SK-MEL-5 (cell line): ENCODE measurements at regions not wholly inside any gene's neighbourhood (a gene's known extent, or its start where the extent isn't known, plus 50 kb on each side); places are given as distances from the start of the nearest gene placed in this dataset.
"Not testable (repeated sequence)": the region's sequence is repeated elsewhere in the genome, so short reads cannot be mapped to it uniquely, and the experiment has no call there.

Experiments used
- DNase-seq: peaks from one replicate; pipeline ENCODE4 v3.0.0-alpha.2; 2016; ENCODE audit warnings: low read depth, low spot score
- in situ Hi-C: cut with HindIII; loops from 2 replicates; pipeline ENCODE4 v1.10.0; 2016; ENCODE audit warnings: low sequenced_read_pairs, high pct_unique_total_duplicates, low pct_unique_long_range_greater_than_20kb

- no peak for DNase-seq
- in situ Hi-C loops, result no loop called here
These were observed 62.6 kb downstream of the DUSP6 start for GRCh38 chr12:89289720-89290119.

- in situ Hi-C loops, result no loop called here
- DNase-seq, result no peak
These were observed 63.3 kb downstream of the DUSP6 start for GRCh38 chr12:89288959-89289358.

- DNase-seq, result no peak
- in situ Hi-C loops, result no loop called here
These were observed 65.8 kb downstream of the DUSP6 start for GRCh38 chr12:89286501-89286900.

GRCh38 chr12:89281539-89281867 is 70.8 kb downstream of the DUSP6 start:
- no peak for DNase-seq
- in situ Hi-C loops, result no loop called here

- DNase-seq, result peak; percentile 8
- in situ Hi-C loops, result no loop called here
These were observed 71.3 kb downstream of the DUSP6 start for GRCh38 chr12:89280833-89281538.

GRCh38 chr12:89279499-89279898 is 72.8 kb downstream of the DUSP6 start:
- in situ Hi-C loops, result no loop called here
- DNase-seq, result no peak

- in situ Hi-C loops, result no loop called here
- DNase-seq, result no peak
These were observed 73.4 kb downstream of the DUSP6 start for GRCh38 chr12:89278862-89279261.

GRCh38 chr12:89278169-89278568 is 74.1 kb downstream of the DUSP6 start:
- DNase-seq, result no peak

GRCh38 chr12:89276860-89277259 is 75.4 kb downstream of the DUSP6 start:
- in situ Hi-C loops, result no loop called here
- DNase-seq, result no peak

More at GRCh38 chr12:89278169-89278568, 74.1 kb downstream of the DUSP6 start:
- in situ Hi-C loops, result no loop called here

GRCh38 chr12:89273525-89273924 is 78.8 kb downstream of the DUSP6 start:
- DNase-seq, result no peak
- in situ Hi-C loops, result no loop called here

- DNase-seq, result no peak
- in situ Hi-C loops, result no loop called here
These were observed 81.8 kb downstream of the DUSP6 start for GRCh38 chr12:89270548-89270947.

- no peak for DNase-seq
- in situ Hi-C loops, result no loop called here
These were observed 83.1 kb downstream of the DUSP6 start for GRCh38 chr12:89269174-89269573.

GRCh38 chr12:89267404-89267803 is 84.9 kb downstream of the DUSP6 start:
- DNase-seq, result no peak
- in situ Hi-C loops, result no loop called here

- DNase-seq, in situ Hi-C loops: not testable (repeated sequence)
These were observed 85.6 kb downstream of the DUSP6 start for GRCh38 chr12:89266574-89267188.

GRCh38 chr12:89264837-89265236 is 87.5 kb downstream of the DUSP6 start:
- no peak for DNase-seq
- in situ Hi-C loops, result no loop called here

GRCh38 chr12:89263900-89264299 is 88.4 kb downstream of the DUSP6 start:
- in situ Hi-C loops, result no loop called here
- DNase-seq, result no peak

- in situ Hi-C loops, result no loop called here
- no peak for DNase-seq
These were observed 89.3 kb downstream of the DUSP6 start for GRCh38 chr12:89262855-89263552.

- no peak for DNase-seq
- in situ Hi-C loops, result no loop called here
These were observed 90.3 kb downstream of the DUSP6 start for GRCh38 chr12:89261982-89262381.
